GM12878 (cell line): ENCODE measurements at regions not wholly inside any gene's neighbourhood (a gene's known extent, or its start where the extent isn't known, plus 50 kb on each side); places are given as distances from the start of the nearest gene placed in this dataset.
A peak's percentile ranks its signal among the peaks of the same experiment; 100 is the strongest.

Experiments
- ATAC-seq: fragments of 200-7000 bp; cut with Tn5 transposase; 3 replicates; pipeline ENCODE4 v1.9.1; 2020; ENCODE audit warnings: mild to moderate bottlenecking, moderate library complexity
- BruUV-seq: library from RNA; stranded (reverse); fragments of 400-500 nt; replicated peaks from 2 replicates; lab custom pipeline; 2021; lab: Mats Ljungman, UMichigan
- CTCF ChIA-PET: fragments of 300-600 bp; sonication (Branson Sonifier 250); formaldehyde crosslinking; extraction: SDS; loops from one replicate; lab custom pipeline; 2021; ENCODE audit warnings: inconsistent platforms; lab: Yijun Ruan, JAX
- POLR2A ChIA-PET: fragments of 350-600 bp; formaldehyde crosslinking; extraction: SDS; loops from one replicate; lab custom pipeline; 2021; ENCODE audit warnings: inconsistent platforms; lab: Charles Lee
- RAD21 ChIA-PET: fragments of 300-600 bp; sonication (Branson Sonifier 250); formaldehyde crosslinking; loops from one replicate; lab custom pipeline; 2023; ENCODE audit warnings: antibody characterized with exemption; ENCODE audit not compliant: unreplicated experiment; lab: Charles Lee
- SMC1A ChIA-PET: fragments of 300-600 bp; sonication (Branson Sonifier 250); formaldehyde crosslinking; loops from one replicate; lab custom pipeline; 2023; ENCODE audit not compliant: unreplicated experiment, uncharacterized antibody; lab: Charles Lee
- DNase-seq: peaks from one replicate; pipeline ENCODE4 v3.0.0-alpha.2; 2011; ENCODE audit warnings: low read depth, low spot score
- FAIRE-seq: peaks from 3 replicates; lab custom pipeline; 2011; peaks lifted over from hg19 to GRCh38; lab: Jason Lieb, UNC
- H2AFZ ChIP-seq: 2 replicates; pipeline ENCODE4 v1.6.0; 2011; ENCODE audit warnings: low read depth, low read length, control low read depth; ENCODE audit not compliant: control insufficient read depth
- H3K27ac ChIP-seq: 2 replicates; pipeline ENCODE4 v1.5.1; 2011; ENCODE audit warnings: control low read depth; ENCODE audit not compliant: control insufficient read depth, insufficient read depth
- H3K27me3 ChIP-seq, 2 experiments: replicated peaks in 1 of 2; 2 replicates each; pipeline versions ENCODE4 v1.6.0 to v1.6.1; 2011; ENCODE audit warnings: low read length in 1 of 2; ENCODE audit not compliant: control insufficient read depth in 2 of 2, insufficient read depth in 2 of 2
- H3K36me3 ChIP-seq, 2 experiments: 2 replicates each; pipeline ENCODE4 v1.5.1; 2011; ENCODE audit warnings: low read length in 1 of 2; ENCODE audit not compliant: control insufficient read depth in 2 of 2, insufficient read depth in 2 of 2
- H3K4me1 ChIP-seq: 2 replicates; pipeline ENCODE4 v1.6.1; 2011; ENCODE audit warnings: mild to moderate bottlenecking, low read length, moderate library complexity, mixed read lengths; ENCODE audit not compliant: control insufficient read depth, insufficient read depth
- H3K4me2 ChIP-seq: 2 replicates; pipeline ENCODE4 v1.6.0; 2011; ENCODE audit warnings: control low read depth; ENCODE audit not compliant: control insufficient read depth, insufficient read depth
- H3K4me3 ChIP-seq: fragments of 200-600 bp; sonication (generic); 2 replicates; pipeline ENCODE4 v1.5.1; 2016
- H3K79me2 ChIP-seq: 2 replicates; pipeline ENCODE4 v1.6.0; 2011; ENCODE audit warnings: low read length; ENCODE audit not compliant: control insufficient read depth, insufficient read depth
- H3K9ac ChIP-seq: 2 replicates; pipeline ENCODE4 v1.8.0; 2011; ENCODE audit warnings: low read length, control low read depth, mixed read lengths; ENCODE audit not compliant: control insufficient read depth, insufficient read depth
- H3K9me3 ChIP-seq: replicated peaks from 3 replicates; pipeline ENCODE4 v1.5.1; 2011; ENCODE audit warnings: mild to moderate bottlenecking, low read length; ENCODE audit not compliant: control insufficient read depth, insufficient read depth
- H4K20me1 ChIP-seq: 2 replicates; pipeline ENCODE4 v1.6.0; 2011; ENCODE audit not compliant: control insufficient read depth, insufficient read depth
- BCL11A ChIP-seq: IDR thresholded peaks from 2 replicates; pipeline ENCODE4 v1.6.1; 2011; ENCODE audit warnings: low read depth, low read length
- BCLAF1 ChIP-seq: fragments of 450-650 bp; IDR thresholded peaks from 2 replicates; pipeline ENCODE4 v1.6.1; 2017; ENCODE audit warnings: antibody characterized with exemption, mild to moderate bottlenecking, moderate library complexity
- CHD2 ChIP-seq: IDR thresholded peaks from 2 replicates; pipeline ENCODE4 v1.6.1; 2011; ENCODE audit warnings: low read depth, low read length, improper control_type of control experiment, borderline replicate concordance
- CUX1 ChIP-seq: IDR thresholded peaks from 2 replicates; pipeline ENCODE4 v1.6.1; 2012; ENCODE audit warnings: improper control_type of control experiment, low read depth, low read length; ENCODE audit not compliant: insufficient replicate concordance
- EED ChIP-seq: sonication (generic); IDR thresholded peaks from 2 replicates; pipeline ENCODE4 v1.6.1; 2016; ENCODE audit warnings: antibody characterized with exemption, low read depth
- KAT2A ChIP-seq: conservative IDR thresholded peaks from 2 replicates; pipeline ENCODE4 v1.6.1; 2011; ENCODE audit warnings: low read depth, low read length; ENCODE audit not compliant: control insufficient read depth
- PML ChIP-seq: IDR thresholded peaks from 2 replicates; pipeline ENCODE4 v1.6.1; 2012; ENCODE audit warnings: low read length, inconsistent platforms
- POLR2AphosphoS5 ChIP-seq: IDR thresholded peaks from 2 replicates; pipeline ENCODE4 v1.6.1; 2011; ENCODE audit warnings: mild to moderate bottlenecking, low read length, inconsistent platforms
- SMARCA5 ChIP-seq: fragments of 450-650 bp; IDR thresholded peaks from 2 replicates; pipeline ENCODE4 v1.6.1; 2017; ENCODE audit warnings: mild to moderate bottlenecking
- WGBS: methylation state at CpG from one replicate; pipeline ENCODE4 v1.1.6; 2016; ENCODE audit warnings: low lambda C conversion rate; ENCODE audit not compliant: insufficient replicate concordance, insufficient coverage; ENCODE audit errors: missing lambda C conversion rate; 5-methylcytosine and 5-hydroxymethylcytosine counted together
- in situ Hi-C: fragments of 300-500 bp; cut with MboI; formaldehyde crosslinking; loops from 9 replicates; pipeline ENCODE4 v1.14.3; 2018; ENCODE audit warnings: mixed read lengths
- intact Hi-C: fragments of 100-400 bp; cut with micrococcal nuclease; formaldehyde crosslinking; loops from one replicate; pipeline ENCODE4 v1.14.2; 2022; ENCODE audit not compliant: unreplicated experiment

- peak; percentile 34 for ATAC-seq
- H3K27me3 ChIP-seq: no peaks in the 10 kb centered on the region
- POLR2A ChIA-PET: interaction anchor here (0.5 kb wide), 1 partner anchor 33 kb away, joined by 4 read pairs; no protein-coding TSS in a partner anchor
- H3K27ac ChIP-seq: no peak overlapping the region
- no peak overlapping the region for H3K9ac ChIP-seq
- H3K9me3 ChIP-seq: peaks cover 2% of the 10 kb centered on the region; the same call in 1 of the 3 replicates
- peak overlapping the region; percentile 29 for H2AFZ ChIP-seq
- TF ChIP-seq SMARCA5 (no peak), EED (no peak)
- TF ChIP-seq, all 136 proteins: peak for 0
- H4K20me1 ChIP-seq: no peaks in the 10 kb centered on the region
- BruUV-seq: no TSS peak
- intact Hi-C loops (no loop called here), in situ Hi-C loops (no loop called here)
- 31% methylated on average over 3 of the region's 3 CpGs for WGBS
- no peaks in the 10 kb centered on the region for H3K79me2 ChIP-seq
- no peak overlapping the region for H3K4me3 ChIP-seq
- ChIA-PET SMC1A (interaction anchor here (1.0 to 4.6 kb wide), 11 partner anchors 9 to 299 kb away, joined by 3 to 30 read pairs (median 4); no protein-coding TSS in a partner anchor), CTCF (interaction anchor here (0.9 to 1.9 kb wide), 3 partner anchors 20 to 38 kb away, joined by 3 to 5 read pairs (median 4); no protein-coding TSS in a partner anchor), RAD21 (interaction anchor here (2.1 to 2.3 kb wide), 2 partner anchors 41 to 102 kb away, joined by 5 to 6 read pairs; no protein-coding TSS in a partner anchor)
- DNase-seq: no peak
- peaks cover 23% of the 10 kb centered on the region for H3K4me1 ChIP-seq
- H3K36me3 ChIP-seq: no peaks in the 10 kb centered on the region
- no peak overlapping the region for H3K4me2 ChIP-seq
- FAIRE-seq: no peak
Measured at GRCh38 chr6:149132336-149132735, 185.2 kb upstream of the TAB2 start.

GRCh38 chr6:149134511-149134933 is 183.0 kb upstream of the TAB2 start:
- Histone ChIP-seq H3K27me3 (no peaks in the 10 kb centered on the region), H3K4me3 (no peak overlapping the region), H3K9ac (no peak overlapping the region), H3K9me3 (peaks cover 2% of the 10 kb centered on the region; the same call in 1 of the 3 replicates), H3K36me3 (no peaks in the 10 kb centered on the region), H3K4me2 (no peak overlapping the region), H3K27ac (no peak overlapping the region), H3K79me2 (no peaks in the 10 kb centered on the region), H2AFZ (no peak overlapping the region), H3K4me1 (peaks cover 16% of the 10 kb centered on the region), H4K20me1 (no peaks in the 10 kb centered on the region)
- ChIA-PET RAD21 (interaction anchor here (0.5 kb wide), 1 partner anchor 154 kb away, joined by 3 read pairs; no protein-coding TSS in a partner anchor), CTCF (interaction anchor here (1.7 kb wide), 1 partner anchor 19 kb away, joined by 4 read pairs; no protein-coding TSS in a partner anchor), POLR2A (no interaction called here), SMC1A (interaction anchor here (0.7 to 1.6 kb wide), 5 partner anchors 19 to 297 kb away, joined by 3 to 5 read pairs (median 4); no protein-coding TSS in a partner anchor)
- intact Hi-C loops (no loop called here), in situ Hi-C loops (no loop called here)
- no peak for DNase-seq
- no peak for ATAC-seq
- 42% methylated on average over 4 of the region's 4 CpGs for WGBS
- no peak for FAIRE-seq
- BruUV-seq: no TSS peak
- no peak for TF ChIP-seq PML
- TF ChIP-seq BCLAF1: no peak
- no peak for TF ChIP-seq BCL11A
- no peak for TF ChIP-seq POLR2AphosphoS5
- no peak for TF ChIP-seq CUX1
- TF ChIP-seq KAT2A: no peak
- no peak for TF ChIP-seq CHD2
